KMS-11 (cell line): ENCODE measurements at regions not wholly inside any gene's neighbourhood (a gene's known extent, or its start where the extent isn't known, plus 50 kb on each side); places are given as distances from the start of the nearest gene placed in this dataset.

Experiments
- H2AFZ ChIP-seq: fragments of 200-600 bp; sonication (generic); 2 replicates; pipeline ENCODE4 v1.6.1; 2016; ENCODE audit warnings: antibody characterized with exemption, mixed run types, low read depth
- H3K27ac ChIP-seq: fragments of 200-600 bp; sonication (generic); 2 replicates; pipeline ENCODE4 v1.6.1; 2016; ENCODE audit warnings: mild to moderate bottlenecking, mixed run types
- H3K27me3 ChIP-seq: fragments of 200-600 bp; sonication (generic); 2 replicates; pipeline ENCODE4 v1.6.1; 2017; ENCODE audit warnings: mild to moderate bottlenecking, low read depth, mixed run types, moderate library complexity; ENCODE audit not compliant: insufficient read depth
- H3K36me3 ChIP-seq: fragments of 200-600 bp; sonication (generic); 2 replicates; pipeline ENCODE4 v1.6.1; 2017; ENCODE audit warnings: mild to moderate bottlenecking, mixed run types; ENCODE audit not compliant: insufficient read depth
- H3K4me1 ChIP-seq: fragments of 200-600 bp; sonication (generic); 2 replicates; pipeline ENCODE4 v1.6.1; 2016; ENCODE audit warnings: mild to moderate bottlenecking, low read depth, mixed run types; ENCODE audit not compliant: poor library complexity, severe bottlenecking
- H3K4me2 ChIP-seq: fragments of 200-600 bp; sonication (generic); 2 replicates; pipeline ENCODE4 v1.7.0; 2016; ENCODE audit warnings: mild to moderate bottlenecking, mixed run types
- H3K4me3 ChIP-seq: fragments of 200-600 bp; sonication (generic); IDR thresholded peaks from 2 replicates; pipeline ENCODE4 v1.6.1; 2017; ENCODE audit warnings: low read depth, low read length, mixed read lengths; ENCODE audit not compliant: insufficient read depth
- H3K79me2 ChIP-seq: fragments of 200-600 bp; sonication (generic); 2 replicates; pipeline ENCODE4 v1.6.1; 2016; ENCODE audit warnings: low read depth, mixed run types; ENCODE audit not compliant: insufficient read depth
- H3K9ac ChIP-seq: fragments of 200-600 bp; sonication (generic); 2 replicates; pipeline ENCODE4 v1.6.1; 2016; ENCODE audit warnings: mild to moderate bottlenecking, mixed run types
- H4K20me1 ChIP-seq: fragments of 200-600 bp; sonication (generic); 2 replicates; pipeline ENCODE4 v1.6.1; 2016; ENCODE audit warnings: mild to moderate bottlenecking, mixed run types; ENCODE audit not compliant: insufficient read depth
- TF ChIP-seq, protein P1 (sequence below): fragments of 200-600 bp; sonication (generic); conservative IDR thresholded peaks from 2 replicates; pipeline ENCODE4 v1.6.1; 2017; ENCODE audit warnings: low read depth, mild to moderate bottlenecking, antibody characterized with exemption, low read length, moderate library complexity, mixed read lengths

GRCh38 chr13:22091971-22092300, 421.1 kb downstream of the FGF9 start:
- Histone ChIP-seq H4K20me1 (no peaks in the 10 kb centered on the region), H3K4me2 (no peak overlapping the region), H2AFZ (no peak overlapping the region), H3K4me1 (no peaks in the 10 kb centered on the region), H3K9ac (no peak overlapping the region), H3K27me3 (no peaks in the 10 kb centered on the region), H3K36me3 (no peaks in the 10 kb centered on the region), H3K4me3 (no peak overlapping the region), H3K79me2 (no peaks in the 10 kb centered on the region), H3K27ac (no peak overlapping the region)
- TF ChIP-seq, protein P1, sequence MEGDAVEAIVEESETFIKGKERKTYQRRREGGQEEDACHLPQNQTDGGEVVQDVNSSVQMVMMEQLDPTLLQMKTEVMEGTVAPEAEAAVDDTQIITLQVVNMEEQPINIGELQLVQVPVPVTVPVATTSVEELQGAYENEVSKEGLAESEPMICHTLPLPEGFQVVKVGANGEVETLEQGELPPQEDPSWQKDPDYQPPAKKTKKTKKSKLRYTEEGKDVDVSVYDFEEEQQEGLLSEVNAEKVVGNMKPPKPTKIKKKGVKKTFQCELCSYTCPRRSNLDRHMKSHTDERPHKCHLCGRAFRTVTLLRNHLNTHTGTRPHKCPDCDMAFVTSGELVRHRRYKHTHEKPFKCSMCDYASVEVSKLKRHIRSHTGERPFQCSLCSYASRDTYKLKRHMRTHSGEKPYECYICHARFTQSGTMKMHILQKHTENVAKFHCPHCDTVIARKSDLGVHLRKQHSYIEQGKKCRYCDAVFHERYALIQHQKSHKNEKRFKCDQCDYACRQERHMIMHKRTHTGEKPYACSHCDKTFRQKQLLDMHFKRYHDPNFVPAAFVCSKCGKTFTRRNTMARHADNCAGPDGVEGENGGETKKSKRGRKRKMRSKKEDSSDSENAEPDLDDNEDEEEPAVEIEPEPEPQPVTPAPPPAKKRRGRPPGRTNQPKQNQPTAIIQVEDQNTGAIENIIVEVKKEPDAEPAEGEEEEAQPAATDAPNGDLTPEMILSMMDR, result no peak

DNA sequence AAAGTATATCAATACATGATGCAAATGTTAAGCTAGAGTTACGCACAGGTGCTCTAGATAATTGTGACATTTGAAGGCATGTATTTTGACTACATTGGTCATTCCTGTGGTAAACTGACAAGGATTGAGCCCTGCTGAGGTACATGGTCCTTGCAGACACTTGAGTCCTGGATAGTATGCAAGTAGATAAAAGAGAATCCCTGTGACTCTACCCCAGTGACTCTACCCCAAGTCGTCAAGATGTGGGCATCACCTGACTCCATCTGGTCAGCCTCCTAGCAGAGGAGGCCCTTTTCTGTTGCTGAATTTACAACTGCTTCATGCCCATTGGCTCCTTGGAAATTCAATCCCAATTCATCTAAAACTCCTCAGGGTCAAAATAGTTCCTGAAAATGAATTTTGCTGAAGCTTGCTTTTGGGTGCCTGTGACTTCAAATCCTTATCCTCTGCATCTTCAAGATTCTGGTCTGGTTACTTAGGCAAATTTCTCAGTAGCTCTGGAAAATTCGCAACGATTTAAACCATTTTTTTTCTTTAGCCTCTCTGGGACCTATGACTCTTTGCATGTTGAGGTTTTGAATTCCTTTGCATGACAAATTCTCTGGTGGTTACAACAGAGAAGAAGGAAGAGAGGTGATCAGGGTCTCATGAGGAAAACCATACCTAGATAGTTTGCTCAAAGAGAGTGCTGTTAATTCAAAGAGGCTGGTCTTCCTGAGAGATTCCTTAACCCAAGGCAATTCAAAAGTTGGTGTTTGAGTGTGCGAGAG, 422.1 kb downstream of the FGF9 start:
- TF ChIP-seq, protein P1, result no peak
- Histone ChIP-seq H3K27ac (no peak overlapping the region), H3K36me3 (no peaks in the 10 kb centered on the region), H3K4me3 (no peak overlapping the region), H3K27me3 (no peaks in the 10 kb centered on the region), H3K79me2 (no peaks in the 10 kb centered on the region), H2AFZ (no peak overlapping the region), H3K4me2 (no peak overlapping the region), H3K9ac (no peak overlapping the region), H4K20me1 (no peaks in the 10 kb centered on the region), H3K4me1 (no peaks in the 10 kb centered on the region)

GRCh38 chr13:22095794-22096193, 424.9 kb downstream of the FGF9 start:
- Histone ChIP-seq H3K4me2 (no peak overlapping the region), H3K9ac (no peak overlapping the region), H2AFZ (no peak overlapping the region), H3K27me3 (no peaks in the 10 kb centered on the region), H4K20me1 (no peaks in the 10 kb centered on the region), H3K79me2 (no peaks in the 10 kb centered on the region), H3K27ac (no peak overlapping the region), H3K4me1 (no peaks in the 10 kb centered on the region), H3K36me3 (no peaks in the 10 kb centered on the region), H3K4me3 (no peak overlapping the region)
- TF ChIP-seq, protein P1, result no peak

GRCh38 chr13:22099585-22099984, 428.7 kb downstream of the FGF9 start:
- no peaks in the 10 kb centered on the region for H3K79me2 ChIP-seq
- H4K20me1 ChIP-seq, result no peaks in the 10 kb centered on the region
- H3K27me3 ChIP-seq, result no peaks in the 10 kb centered on the region
- TF ChIP-seq, protein P1, result no peak
- H3K27ac ChIP-seq, result no peak overlapping the region
- H3K4me3 ChIP-seq, result no peak overlapping the region
- H3K4me1 ChIP-seq, result no peaks in the 10 kb centered on the region
- no peaks in the 10 kb centered on the region for H3K36me3 ChIP-seq
- no peak overlapping the region for H3K4me2 ChIP-seq
- no peak overlapping the region for H3K9ac ChIP-seq
- no peak overlapping the region for H2AFZ ChIP-seq
